K562 (cell line): ENCODE measurements at regions not wholly inside any gene's neighbourhood (a gene's known extent, or its start where the extent isn't known, plus 50 kb on each side); places are given as distances from the start of the nearest gene placed in this dataset.

Source experiments
- CTCF ChIP-seq, 3 experiments: IDR thresholded peaks in 2 of 3; conservative IDR thresholded peaks in 1 of 3; 2 replicates each; pipeline ENCODE4 v1.5.1; 2011 to 2012; ENCODE audit warnings: low read length in 3 of 3, mild to moderate bottlenecking in 3 of 3, control low read depth in 2 of 3, improper control_type of control experiment in 1 of 3, inconsistent platforms in 1 of 3, low read depth in 1 of 3, mixed read lengths in 1 of 3, moderate library complexity in 1 of 3; ENCODE audit not compliant: insufficient read depth in 2 of 3
- FOXK2 ChIP-seq, 2 experiments: fragments of 450-650 bp; IDR thresholded peaks in 1 of 2; conservative IDR thresholded peaks in 1 of 2; 2 replicates each; pipeline ENCODE4 v1.6.1; 2016; ENCODE audit warnings: low read depth in 2 of 2, mild to moderate bottlenecking in 1 of 2
- PKNOX1 ChIP-seq: fragments of 450-650 bp; IDR thresholded peaks from 2 replicates; pipeline ENCODE4 v1.6.1; 2016
- SIN3B ChIP-seq: fragments of 450-650 bp; IDR thresholded peaks from 2 replicates; pipeline ENCODE4 v1.6.1; 2017; ENCODE audit warnings: low read depth, mild to moderate bottlenecking, moderate library complexity
- ZNF699 ChIP-seq: fragments of 250-450 bp; sonication (Bioruptor Pico); IDR thresholded peaks from 2 replicates; pipeline ENCODE4 v1.8.0; 2021; ENCODE audit warnings: mild to moderate bottlenecking, moderate library complexity; ENCODE audit not compliant: insufficient replicate concordance
- ZSCAN29 ChIP-seq: fragments of 450-650 bp; IDR thresholded peaks from 2 replicates; pipeline ENCODE4 v1.6.1; 2017
- TF ChIP-seq, protein P1 (sequence below): sonication (generic); formaldehyde crosslinking; IDR thresholded peaks from 2 replicates; pipeline ENCODE4 v1.8.1; 2023; ENCODE audit warnings: mild to moderate bottlenecking, missing genetic modification reagents, moderate library complexity
- TF ChIP-seq, protein P2 (sequence below): fragments of 450-650 bp; IDR thresholded peaks from 2 replicates; pipeline ENCODE4 v1.6.1; 2017; ENCODE audit warnings: antibody characterized with exemption, mild to moderate bottlenecking

GRCh38 chr4:133062851-133063250, 86.2 kb upstream of the PCDH10 start:
- TF ChIP-seq ZSCAN29 (no peak), PKNOX1 (no peak), CTCF (IDR thresholded peaks at IDR 0.05 in 2 of 3, conservative IDR thresholded peaks at IDR 0.05 in 1 of 3; ENCODE audit: insufficient read depth in 2 of 3, low read depth in 1 of 3, low read length in 3 of 3) (no peak), ZNF699 (CRISPR knock-in tag) (no peak), FOXK2 (conservative IDR thresholded peaks at IDR 0.05 in 1 of 2, IDR thresholded peaks at IDR 0.05 in 1 of 2; ENCODE audit: low read depth in 2 of 2) (no peak), SIN3B (no peak)
- TF ChIP-seq, protein P1, sequence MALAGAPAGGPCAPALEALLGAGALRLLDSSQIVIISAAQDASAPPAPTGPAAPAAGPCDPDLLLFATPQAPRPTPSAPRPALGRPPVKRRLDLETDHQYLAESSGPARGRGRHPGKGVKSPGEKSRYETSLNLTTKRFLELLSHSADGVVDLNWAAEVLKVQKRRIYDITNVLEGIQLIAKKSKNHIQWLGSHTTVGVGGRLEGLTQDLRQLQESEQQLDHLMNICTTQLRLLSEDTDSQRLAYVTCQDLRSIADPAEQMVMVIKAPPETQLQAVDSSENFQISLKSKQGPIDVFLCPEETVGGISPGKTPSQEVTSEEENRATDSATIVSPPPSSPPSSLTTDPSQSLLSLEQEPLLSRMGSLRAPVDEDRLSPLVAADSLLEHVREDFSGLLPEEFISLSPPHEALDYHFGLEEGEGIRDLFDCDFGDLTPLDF (CRISPR knock-in tag): no peak
- TF ChIP-seq, protein P2, sequence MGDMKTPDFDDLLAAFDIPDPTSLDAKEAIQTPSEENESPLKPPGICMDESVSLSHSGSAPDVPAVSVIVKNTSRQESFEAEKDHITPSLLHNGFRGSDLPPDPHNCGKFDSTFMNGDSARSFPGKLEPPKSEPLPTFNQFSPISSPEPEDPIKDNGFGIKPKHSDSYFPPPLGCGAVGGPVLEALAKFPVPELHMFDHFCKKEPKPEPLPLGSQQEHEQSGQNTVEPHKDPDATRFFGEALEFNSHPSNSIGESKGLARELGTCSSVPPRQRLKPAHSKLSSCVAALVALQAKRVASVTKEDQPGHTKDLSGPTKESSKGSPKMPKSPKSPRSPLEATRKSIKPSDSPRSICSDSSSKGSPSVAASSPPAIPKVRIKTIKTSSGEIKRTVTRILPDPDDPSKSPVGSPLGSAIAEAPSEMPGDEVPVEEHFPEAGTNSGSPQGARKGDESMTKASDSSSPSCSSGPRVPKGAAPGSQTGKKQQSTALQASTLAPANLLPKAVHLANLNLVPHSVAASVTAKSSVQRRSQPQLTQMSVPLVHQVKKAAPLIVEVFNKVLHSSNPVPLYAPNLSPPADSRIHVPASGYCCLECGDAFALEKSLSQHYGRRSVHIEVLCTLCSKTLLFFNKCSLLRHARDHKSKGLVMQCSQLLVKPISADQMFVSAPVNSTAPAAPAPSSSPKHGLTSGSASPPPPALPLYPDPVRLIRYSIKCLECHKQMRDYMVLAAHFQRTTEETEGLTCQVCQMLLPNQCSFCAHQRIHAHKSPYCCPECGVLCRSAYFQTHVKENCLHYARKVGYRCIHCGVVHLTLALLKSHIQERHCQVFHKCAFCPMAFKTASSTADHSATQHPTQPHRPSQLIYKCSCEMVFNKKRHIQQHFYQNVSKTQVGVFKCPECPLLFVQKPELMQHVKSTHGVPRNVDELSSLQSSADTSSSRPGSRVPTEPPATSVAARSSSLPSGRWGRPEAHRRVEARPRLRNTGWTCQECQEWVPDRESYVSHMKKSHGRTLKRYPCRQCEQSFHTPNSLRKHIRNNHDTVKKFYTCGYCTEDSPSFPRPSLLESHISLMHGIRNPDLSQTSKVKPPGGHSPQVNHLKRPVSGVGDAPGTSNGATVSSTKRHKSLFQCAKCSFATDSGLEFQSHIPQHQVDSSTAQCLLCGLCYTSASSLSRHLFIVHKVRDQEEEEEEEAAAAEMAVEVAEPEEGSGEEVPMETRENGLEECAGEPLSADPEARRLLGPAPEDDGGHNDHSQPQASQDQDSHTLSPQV: no peak
